ENCODE measurements at regions not wholly inside any gene's neighbourhood (a gene's known extent, or its start where the extent isn't known, plus 50 kb on each side); places are given as distances from the start of the nearest gene placed in this dataset.
"Not testable (repeated sequence)": the region's sequence is repeated elsewhere in the genome, so short reads cannot be mapped to it uniquely, and the experiment has no call there.

DNA sequence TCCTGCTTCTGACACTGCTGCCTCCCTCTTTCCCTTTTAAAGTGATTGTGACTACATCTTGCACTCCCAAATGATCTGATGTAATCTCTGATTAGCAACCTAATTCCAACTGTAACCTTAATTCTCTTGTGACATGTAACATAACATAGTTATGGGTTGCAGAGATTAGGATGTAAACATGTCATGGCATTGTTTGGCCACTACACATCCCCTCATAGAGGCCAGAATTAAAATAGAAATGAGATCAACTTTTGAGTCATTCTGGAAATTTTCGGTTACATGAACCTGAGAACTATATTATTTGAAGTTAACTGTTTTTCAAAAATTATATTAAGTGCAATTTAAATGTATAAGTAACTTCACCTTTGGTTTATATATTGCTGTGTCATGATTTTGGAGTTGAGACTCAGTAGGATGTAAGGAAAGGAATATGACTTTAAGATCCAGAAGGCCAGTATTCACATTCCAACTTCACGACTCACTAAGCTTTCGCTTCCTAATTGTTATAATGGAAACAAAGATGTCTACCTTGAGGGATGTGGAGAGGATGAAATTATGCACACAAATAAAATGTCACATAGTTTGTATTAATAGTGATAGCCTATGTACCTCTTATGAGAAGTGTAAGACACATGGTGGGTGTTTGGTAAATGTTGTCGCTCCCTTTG, 611.9 kb upstream of the MAP3K7 start:
- no peak for DNase-seq (ENCODE audit: low spot score)

DNA sequence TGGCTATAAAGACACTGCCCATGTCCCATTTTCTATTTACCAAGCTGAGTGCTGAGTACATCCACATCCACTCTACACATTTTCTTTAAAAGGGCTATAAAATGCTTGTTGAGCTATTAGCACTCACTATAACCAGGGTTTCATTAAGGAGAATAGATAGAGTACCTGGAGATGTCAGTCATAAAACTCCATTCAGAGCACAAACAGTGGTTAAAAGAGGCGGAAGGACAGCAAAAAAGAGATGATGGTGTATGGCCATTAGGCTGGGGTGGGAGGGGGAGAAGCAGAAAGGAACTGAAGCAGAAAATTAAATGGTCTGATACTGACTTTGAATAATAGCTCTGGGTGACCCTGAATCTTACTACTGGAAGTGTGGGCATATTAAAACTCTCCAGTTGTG, 609.9 kb upstream of the MAP3K7 start:
- DNase-seq (ENCODE audit: low spot score): no peak

DNA sequence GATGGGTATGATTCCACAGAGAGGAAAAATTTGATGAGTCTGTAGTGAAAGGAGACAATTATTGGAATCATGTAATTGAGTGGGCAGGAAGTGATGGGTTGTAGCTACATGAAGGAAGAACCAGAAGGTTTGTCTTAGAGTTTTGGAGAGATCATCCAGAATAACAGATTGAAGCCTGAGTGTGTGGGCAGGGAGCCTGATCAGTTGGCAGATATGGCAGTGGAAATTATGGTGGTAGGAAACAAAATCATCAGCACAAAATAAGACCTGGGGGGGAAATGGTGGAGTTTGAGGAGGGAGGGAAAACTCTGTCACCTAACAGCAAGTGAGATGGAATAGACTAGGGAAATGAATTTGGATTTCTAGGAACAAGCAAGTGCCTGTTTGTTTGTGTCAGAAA, 606.6 kb upstream of the MAP3K7 start:
- DNase-seq (ENCODE audit: low spot score): no peak

DNA sequence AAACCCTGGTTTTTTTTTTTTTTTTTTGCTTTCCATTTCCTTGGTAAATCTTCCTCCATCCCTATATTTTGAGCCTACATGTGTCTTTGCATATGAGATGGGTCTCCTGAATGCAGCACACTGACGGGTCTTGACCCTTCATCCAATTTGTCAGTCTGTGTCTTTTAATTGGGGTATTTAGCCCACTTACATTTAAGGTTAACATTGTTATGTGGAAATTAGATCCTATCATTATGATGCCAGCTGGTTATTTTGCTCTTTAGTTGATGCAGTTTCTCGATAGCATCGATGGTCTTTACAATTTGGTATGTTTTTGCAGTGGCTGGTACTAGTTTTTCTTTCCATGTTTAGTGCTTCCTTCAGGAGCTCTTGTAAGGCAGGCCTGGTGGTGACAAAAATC, 603.2 kb upstream of the MAP3K7 start:
- DNase-seq (ENCODE audit: low spot score): not testable (repeated sequence)

DNA sequence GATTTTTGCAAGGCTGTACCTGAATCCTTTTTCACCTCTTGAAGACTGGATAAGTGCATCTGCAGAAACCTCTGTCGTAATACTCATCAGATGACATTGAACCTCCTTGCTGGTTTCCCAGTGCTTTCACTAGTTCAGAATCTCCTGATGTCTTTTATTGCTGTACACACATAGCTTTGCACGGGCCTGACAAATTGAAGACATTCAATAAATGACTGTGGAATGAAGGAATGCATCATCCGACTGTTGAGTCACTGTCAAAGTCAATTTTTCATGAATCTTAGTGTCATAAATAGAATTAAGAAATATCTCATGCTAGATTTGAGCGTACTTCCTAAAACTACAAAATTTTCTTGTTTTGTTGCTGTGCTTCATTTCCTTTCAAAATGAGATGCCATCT, 598.2 kb upstream of the MAP3K7 start:
- no peak for DNase-seq (ENCODE audit: low spot score)

DNA sequence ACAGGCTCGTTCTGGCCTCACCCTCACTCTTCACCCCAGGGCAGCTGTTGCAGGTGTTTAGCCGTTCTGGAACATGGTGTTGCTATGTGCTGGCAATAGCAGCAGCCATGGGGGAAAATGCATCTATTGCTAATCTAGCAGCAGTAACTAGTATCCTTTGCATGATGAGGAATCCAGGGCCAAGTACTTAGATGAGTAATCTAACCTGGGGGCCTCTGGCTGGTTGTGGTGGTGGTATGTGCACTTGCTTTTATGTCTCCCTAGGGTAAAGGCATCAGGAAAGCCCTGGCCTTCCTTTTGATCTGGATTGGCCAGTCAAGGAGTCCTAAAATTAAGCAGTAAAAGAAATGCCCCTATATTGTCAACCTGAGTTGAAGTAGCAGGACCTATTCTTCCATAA, 594.5 kb upstream of the MAP3K7 start:
- no peak for DNase-seq (ENCODE audit: low spot score)

DNA sequence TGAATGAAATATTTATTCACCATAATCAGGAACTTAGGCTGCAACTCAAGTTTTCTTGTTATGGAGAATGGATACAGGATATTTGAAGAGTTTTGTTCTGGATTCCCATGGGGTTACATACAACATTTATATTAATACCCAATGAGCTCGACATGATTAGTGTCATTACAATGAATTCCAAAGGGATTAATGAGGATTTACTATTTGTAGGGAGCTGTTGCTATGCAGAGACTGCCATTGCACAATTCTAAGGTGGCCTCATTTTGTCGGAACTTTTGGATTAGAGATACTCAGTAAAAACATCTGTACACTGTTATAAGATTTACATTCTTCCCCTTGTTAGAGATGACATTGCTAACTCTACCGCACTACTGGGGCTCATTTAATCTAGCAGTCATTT, 586.8 kb upstream of the MAP3K7 start:
- no peak for DNase-seq (ENCODE audit: low spot score)

DNA sequence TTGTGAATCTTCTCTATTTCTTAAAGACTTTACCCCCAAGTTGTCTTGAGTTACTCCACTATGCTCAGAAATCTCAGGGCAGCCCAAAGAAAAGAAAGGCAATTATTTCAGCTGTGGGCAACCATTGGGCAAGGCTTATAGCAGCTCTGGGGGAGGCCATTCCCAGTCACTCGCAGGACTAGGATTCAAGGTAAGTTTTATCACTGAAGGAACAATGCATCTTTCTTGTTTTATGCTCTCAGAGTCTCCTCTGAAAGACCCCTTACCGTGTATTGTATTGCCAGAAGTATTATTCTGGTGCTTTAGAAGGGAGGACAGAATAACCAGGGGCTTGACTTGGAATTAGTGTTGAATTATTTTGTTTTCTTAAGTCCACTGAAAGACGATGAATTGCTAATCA, 586.3 kb upstream of the MAP3K7 start:
- DNase-seq (ENCODE audit: low spot score): no peak

DNA sequence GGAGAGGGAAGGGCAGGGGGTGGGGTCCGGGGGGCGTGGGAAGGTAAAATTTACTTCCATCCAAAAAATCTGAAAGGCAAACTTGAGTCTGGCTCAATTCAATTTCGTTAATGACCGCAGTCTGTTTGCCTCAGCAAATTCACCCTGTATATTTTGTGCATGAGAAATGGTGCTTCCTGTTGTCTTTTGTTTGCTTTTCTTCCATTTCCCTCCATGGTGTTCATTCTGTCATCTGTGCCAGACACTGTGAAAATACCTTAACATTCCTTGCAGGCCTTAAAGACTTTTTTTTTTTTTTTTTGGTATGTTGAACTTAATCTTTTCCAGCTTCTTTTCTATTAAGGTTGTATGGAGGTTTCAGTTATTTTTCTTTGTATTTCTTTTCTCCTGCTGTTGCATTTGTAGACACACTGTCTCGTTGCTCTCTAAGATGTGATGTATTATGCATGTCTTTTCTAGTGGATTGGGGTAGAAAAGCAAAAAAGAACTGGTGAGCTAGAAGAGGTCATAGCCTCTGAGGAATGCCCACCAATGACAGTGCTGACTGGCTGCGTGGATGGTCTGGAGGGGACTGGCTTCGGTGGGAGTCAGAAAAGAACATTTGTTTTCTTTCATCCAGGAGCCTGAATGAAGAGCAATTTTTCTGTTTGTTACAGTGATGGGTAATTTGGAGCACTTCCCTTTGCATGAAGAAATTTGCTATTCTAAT, 585.0 kb upstream of the MAP3K7 start:
- no peak for DNase-seq (ENCODE audit: low spot score)

DNA sequence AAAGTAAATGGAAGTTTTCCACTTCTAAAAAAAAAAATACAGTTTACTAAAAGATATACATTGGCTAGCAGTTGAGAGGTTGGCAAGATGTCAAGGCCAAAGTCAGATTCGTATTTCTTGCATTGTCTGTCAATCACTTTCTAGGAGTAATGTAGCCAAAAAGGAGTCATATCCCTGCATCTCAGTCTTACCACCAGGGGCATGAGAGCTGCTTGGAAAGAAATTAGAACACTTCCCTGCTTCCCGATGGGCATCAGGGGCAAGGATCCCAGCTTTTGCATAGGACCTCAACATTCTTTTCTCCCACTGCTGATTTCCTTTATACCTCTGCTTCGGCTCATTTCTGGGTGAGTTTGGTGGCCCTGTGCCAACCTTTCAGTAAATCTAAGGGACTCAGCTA, 581.0 kb upstream of the MAP3K7 start:
- DNase-seq (ENCODE audit: low spot score): no peak

DNA sequence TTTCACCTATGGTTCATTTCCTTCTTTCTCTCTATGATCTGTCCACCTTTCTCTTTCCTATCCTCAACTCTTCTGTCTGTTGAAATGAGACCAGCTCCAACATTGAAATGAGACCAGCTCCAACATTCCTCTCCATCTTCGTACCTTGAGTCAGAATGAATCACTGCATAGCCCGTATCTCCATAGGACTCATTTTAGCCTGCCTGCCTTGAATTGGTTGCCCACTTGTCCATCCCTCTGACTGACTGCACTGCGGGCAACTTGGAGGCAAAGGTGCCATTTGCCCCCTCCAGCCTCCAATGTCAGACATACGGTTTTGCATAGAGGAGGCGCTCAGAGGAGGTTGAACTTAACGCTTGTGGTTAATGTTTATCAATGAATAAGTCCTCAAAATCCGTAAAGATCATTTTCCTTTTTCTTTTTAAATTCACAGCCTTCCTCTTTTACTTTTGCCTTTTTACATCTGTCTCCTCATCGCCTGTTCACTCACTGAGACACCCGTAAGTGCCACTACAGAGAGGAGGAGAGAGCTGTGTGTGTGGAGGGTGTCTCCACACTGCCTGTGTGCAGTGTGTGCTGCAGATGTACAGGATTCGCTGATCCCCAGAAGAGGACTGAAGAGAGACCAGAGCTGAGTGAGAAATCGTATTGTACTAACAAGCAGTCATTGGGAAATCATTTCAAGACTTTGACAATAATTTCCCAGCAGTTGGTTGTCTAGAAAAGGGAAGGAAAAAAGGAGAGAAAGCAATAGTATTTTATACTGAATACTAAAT, 579.6 kb upstream of the MAP3K7 start:
- no peak for DNase-seq (ENCODE audit: low spot score)

DNA sequence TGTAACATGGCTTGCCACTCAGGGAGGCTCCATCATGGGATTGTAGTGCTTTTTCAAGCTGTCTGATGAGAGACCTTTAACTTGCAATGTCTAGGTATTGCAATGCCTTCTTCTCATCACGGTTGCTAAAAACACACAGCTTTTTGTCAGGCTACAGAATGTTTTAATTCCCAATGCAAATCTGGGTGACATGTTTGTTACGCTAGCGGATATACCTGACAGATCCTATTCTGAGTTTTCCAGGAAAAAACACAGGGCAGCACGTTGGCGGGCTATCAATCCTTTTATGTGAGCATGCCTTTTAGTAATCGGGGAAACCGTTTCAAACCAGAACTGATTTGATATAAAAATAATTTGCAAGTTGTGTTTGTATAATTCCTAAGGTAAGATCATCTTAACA, 577.2 kb upstream of the MAP3K7 start:
- no peak for DNase-seq (ENCODE audit: low spot score)

DNA sequence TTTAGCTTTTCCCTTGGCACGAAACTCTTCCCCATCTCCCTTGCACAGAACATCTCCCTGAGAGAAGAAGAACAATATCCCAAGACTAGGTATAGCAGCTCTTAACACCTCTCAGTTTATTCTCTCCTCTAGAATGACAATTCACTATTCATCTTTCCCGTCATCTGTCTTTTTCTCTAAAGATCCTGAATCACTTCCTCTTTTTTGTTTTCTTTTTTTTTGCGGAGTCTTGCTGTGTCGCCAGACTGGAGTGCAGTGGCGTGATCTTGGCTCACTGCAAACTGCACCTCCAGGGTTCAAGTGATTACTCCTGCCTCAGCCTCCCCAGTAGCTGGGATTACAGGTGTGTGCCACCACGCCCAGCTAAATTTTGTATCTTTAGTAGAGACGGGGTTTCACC, 574.4 kb upstream of the MAP3K7 start:
- no peak for DNase-seq (ENCODE audit: low spot score)

DNA sequence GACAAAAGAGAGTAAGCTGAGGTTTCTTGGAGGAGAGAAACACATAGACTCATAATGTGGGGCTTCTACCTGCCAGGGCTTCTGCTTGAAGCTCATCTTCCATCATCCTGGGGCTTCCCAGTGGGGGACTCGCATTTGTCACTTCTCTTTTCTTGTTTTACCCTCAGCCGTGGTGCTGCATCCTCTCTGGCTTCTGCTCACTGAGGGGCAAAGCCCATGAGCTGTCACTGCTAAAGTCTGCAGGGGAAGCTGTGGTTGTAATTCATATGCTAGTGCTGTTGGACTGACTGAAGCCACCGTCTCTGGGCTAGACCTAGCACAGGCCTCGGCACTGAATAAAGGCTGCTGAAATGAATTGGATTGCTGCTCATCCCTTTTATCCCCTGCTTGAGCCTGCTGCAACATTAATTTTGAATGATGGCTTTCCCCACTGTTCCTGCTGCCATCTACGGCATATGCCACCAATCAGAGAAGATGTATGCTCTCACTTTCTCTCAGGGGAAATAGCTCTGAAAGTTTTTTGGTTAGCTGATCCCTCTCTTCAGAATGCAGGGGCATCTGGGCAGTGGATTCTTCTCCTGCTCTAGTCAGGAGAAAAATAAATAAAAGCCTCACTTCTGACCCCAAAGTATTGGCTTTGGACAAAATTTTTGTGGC, 568.4 kb upstream of the MAP3K7 start:
- no peak for DNase-seq (ENCODE audit: low spot score)

DNA sequence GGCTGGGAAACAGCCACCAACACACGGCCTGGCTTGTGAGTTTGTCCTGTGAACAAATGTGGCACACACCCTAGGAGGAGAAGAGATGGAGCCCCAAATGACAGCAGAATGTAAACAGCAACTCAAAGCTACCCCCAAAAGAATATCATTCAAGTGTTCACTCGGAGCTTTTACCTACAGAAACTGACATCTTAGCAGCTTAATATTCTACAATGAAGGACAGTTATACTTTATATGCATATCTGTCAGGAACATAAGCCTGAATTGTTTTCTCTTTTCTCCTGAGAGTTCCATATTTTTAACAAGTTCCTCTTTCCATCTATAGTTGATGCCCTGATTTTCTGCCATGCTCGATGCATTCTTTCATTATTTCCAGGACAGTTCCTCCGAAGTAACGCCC, 566.0 kb upstream of the MAP3K7 start:
- no peak for DNase-seq (ENCODE audit: low spot score)

DNA sequence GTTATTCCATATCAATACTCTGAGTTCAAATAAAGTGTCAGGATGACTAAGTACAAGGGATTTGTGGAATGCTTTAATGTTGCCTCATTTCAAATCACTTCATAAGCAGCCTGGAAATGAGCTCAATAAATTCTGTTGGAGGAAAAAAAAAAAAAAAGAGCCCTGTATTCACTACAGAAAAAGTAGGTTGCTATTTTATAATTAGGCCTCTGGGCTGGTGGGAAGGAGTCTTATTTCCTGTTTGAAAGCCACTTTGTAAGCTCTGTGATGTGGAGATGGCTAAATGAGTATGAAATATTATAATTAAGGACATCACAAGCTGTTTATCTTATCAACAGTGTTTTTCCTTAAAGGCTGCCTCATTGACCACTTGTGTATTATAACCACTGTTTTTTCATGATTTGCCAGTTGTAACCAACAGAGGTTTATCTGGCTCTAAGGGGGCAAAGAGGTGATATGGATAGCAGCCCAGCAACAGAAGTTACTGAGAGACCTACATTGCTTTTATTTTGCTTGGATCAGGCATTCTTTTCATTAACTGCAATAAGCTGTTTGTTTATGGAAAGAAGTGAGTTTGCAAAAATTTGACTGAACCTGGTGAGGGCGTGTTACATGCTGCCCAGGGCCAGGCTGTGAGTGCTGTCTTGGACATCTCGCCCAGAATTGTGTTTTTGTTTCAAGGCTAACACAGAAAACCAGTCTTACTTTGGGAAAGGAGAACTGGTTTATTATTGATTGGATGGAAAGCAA, 563.3 kb upstream of the MAP3K7 start:
- no peak for DNase-seq (ENCODE audit: low spot score)

DNA sequence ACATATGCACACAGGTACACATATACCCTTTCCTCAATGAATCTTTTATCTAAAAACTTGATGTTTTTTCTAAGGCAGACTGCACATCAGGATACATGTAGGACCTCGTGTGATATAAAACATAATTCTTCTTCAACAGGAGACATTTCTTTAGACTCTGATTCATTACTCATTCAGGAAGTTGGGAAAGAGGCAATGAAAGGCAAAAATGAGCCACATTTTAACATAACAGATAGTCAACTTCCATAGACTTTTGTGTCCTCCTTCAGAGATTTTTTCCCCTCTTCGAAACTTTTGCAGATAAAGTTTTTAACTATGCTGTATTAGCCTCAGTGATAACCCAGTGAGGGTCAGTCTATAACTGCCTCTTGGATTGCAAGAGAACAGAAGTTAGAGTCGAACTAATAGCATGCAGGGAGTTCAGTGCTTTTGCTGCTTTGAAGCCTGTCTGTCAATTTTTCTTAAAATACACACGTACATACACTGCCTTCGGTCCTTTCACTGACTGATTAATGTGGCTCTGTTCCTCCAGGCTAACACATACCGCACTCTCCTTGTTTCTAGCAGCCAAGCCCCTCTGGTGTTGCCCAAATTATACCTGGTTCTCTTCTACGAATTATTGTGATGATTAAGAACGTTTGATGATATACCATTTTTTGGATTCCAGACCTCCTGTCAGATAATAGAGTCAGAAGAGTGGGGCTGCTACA, 562.5 kb upstream of the MAP3K7 start:
- DNase-seq (ENCODE audit: low spot score): no peak

DNA sequence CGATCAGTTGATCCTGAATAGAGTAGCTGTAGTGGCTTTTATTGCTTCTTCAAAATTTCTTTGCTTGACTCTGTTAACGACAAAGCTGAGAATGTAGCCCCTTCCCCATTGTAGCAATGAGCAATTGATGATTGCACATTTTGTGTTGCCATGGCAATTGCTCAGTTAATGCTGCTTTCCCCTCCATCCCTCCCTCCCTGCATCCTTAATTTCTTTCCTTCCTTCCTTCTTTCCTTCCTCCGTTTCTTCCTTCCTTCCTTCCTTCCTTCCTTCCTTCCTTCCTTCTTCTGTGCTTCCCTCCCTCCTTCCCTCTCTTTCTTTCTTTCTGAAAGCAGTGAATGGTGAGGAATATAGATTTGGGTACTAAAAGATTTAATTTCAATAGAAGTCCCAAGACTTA, 557.3 kb upstream of the MAP3K7 start:
- no peak for DNase-seq (ENCODE audit: low spot score)

DNA sequence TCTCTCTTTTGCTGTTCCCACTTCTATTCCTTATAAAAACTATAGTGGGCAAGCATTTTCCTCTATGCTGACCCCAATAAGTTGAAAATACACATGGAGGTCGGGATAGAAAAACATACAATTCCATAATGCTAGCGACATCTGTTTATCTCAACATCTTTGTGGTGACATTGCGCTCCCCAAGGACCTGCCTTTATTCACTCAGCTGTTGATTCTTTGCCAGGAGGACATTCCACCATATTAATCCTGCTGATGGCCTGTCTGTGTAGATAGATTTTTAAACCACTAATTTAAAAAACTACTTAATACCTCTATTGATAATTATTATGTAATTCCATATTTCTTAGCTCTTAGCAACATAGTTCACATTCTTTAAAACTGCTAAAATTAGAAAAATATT, 555.3 kb upstream of the MAP3K7 start:
- DNase-seq (ENCODE audit: low spot score): no peak

DNA sequence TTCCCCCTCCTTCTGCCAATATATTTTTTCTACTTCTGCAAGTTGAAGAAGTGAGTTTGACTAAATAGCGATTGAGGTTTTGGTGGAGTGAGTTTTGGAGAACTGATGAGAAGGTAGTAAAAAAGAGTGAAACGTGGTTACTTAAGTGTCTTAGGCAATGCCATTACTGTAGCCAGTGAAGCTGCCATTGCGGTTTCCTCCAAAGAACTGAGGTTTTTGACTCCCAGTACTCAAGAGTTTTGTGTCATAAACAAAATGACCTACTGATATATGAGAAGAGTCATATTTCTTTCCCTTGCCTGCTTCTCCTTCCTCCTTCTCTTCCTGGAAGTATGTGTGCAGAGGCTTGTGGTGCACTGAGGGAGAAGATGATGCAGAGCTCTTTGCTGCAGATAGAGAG, 554.5 kb upstream of the MAP3K7 start:
- no peak for DNase-seq (ENCODE audit: low spot score)

DNA sequence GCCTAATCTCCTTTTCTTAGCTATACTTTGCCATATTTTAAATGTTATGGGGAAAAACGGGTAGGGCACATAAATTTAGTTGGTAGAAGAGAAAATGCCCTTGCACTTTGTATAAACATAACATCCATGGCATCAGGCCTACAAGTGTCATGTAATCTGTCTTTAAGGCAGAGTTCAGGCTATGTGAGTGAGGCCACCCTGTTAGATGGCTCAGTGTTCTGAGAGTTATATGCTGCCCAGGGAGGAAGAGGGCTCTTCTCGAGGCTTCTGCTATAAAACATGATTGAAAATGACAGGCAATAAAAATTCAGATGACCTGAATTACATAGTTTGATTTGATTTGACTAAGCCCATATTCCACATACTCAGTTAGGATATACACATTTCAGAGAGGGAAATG, 553.6 kb upstream of the MAP3K7 start:
- DNase-seq (ENCODE audit: low spot score): no peak
